A673 (cell line): ENCODE measurements at regions not wholly inside any gene's neighbourhood (a gene's known extent, or its start where the extent isn't known, plus 50 kb on each side); places are given as distances from the start of the nearest gene placed in this dataset.

Experiments
- EZH2 ChIP-seq: fragments of 200-600 bp; sonication (generic); IDR thresholded peaks from 2 replicates; pipeline ENCODE4 v1.6.1; 2017; ENCODE audit warnings: borderline replicate concordance, low read depth, mild to moderate bottlenecking, mixed read lengths, antibody characterized with exemption, low read length; ENCODE audit not compliant: poor library complexity, severe bottlenecking
- TF ChIP-seq, protein P1 (sequence below): fragments of 300-800, 200-600 bp; sonication (generic); conservative IDR thresholded peaks from 2 replicates; pipeline ENCODE4 v1.5.1; 2017; ENCODE audit warnings: low read depth, mild to moderate bottlenecking, antibody characterized with exemption, low read length, moderate library complexity, mixed read lengths

DNA sequence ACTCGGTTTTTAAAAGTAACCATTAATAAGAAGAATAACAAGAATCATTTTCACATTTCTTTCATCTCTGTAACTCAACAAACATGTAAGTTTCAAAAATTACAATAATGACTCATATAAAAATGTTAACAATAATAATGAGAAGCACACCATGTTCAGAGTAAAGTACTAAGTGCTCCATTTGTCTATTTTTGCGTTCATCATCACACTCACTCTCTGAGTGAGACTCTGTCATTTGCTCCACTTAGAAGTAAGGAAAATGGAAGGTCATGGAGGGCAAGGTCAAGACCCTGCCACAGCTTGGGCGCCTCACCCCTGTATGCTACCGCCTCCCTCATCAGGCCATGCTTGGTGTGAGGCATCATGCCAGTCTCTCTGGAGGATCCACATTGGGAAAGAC lies 129.9 kb downstream of the TMEM30B start:
- TF ChIP-seq, protein P1, sequence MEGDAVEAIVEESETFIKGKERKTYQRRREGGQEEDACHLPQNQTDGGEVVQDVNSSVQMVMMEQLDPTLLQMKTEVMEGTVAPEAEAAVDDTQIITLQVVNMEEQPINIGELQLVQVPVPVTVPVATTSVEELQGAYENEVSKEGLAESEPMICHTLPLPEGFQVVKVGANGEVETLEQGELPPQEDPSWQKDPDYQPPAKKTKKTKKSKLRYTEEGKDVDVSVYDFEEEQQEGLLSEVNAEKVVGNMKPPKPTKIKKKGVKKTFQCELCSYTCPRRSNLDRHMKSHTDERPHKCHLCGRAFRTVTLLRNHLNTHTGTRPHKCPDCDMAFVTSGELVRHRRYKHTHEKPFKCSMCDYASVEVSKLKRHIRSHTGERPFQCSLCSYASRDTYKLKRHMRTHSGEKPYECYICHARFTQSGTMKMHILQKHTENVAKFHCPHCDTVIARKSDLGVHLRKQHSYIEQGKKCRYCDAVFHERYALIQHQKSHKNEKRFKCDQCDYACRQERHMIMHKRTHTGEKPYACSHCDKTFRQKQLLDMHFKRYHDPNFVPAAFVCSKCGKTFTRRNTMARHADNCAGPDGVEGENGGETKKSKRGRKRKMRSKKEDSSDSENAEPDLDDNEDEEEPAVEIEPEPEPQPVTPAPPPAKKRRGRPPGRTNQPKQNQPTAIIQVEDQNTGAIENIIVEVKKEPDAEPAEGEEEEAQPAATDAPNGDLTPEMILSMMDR: no peak
- no peak for TF ChIP-seq EZH2
